ENCODE measurements at regions not wholly inside any gene's neighbourhood (a gene's known extent, or its start where the extent isn't known, plus 50 kb on each side); places are given as distances from the start of the nearest gene placed in this dataset.

DNA sequence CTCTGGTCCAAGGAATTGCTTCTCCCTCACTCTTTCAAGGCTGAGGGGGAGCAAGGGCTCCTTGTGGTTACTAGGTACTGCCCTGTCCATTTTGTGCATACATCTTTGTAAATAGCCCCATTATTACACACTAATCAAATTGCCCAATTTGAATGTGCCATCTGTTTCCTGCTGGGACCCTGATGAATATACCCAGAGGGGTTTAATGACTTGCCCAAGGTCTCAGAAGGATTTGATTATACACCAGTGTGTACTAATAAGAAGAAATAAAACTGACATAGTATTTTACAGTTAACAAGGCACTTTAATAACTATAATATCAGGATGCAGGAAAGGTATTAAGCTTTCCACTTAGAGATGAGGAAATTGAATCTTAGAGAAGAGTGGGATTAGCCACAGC lies 64.6 kb upstream of the PTPRJ start:
- H3K9me3 ChIP-seq = no peaks in the 10 kb centered on the region
- DNase-seq (no peak), ATAC-seq (no peak)
- TF ChIP-seq, protein P1, sequence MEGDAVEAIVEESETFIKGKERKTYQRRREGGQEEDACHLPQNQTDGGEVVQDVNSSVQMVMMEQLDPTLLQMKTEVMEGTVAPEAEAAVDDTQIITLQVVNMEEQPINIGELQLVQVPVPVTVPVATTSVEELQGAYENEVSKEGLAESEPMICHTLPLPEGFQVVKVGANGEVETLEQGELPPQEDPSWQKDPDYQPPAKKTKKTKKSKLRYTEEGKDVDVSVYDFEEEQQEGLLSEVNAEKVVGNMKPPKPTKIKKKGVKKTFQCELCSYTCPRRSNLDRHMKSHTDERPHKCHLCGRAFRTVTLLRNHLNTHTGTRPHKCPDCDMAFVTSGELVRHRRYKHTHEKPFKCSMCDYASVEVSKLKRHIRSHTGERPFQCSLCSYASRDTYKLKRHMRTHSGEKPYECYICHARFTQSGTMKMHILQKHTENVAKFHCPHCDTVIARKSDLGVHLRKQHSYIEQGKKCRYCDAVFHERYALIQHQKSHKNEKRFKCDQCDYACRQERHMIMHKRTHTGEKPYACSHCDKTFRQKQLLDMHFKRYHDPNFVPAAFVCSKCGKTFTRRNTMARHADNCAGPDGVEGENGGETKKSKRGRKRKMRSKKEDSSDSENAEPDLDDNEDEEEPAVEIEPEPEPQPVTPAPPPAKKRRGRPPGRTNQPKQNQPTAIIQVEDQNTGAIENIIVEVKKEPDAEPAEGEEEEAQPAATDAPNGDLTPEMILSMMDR (IDR thresholded peaks at IDR 0.05) = no peak
- no peaks in the 10 kb centered on the region for H3K36me3 ChIP-seq
- H3K27ac ChIP-seq = peak overlapping the region in 5 of 10 donors; percentile 24 to 70 (median 52)
- H3K4me3 ChIP-seq = no peak overlapping the region
- peaks cover 0 to 60% (median 32%) of the 10 kb centered on the region in 9 donors for H3K4me1 ChIP-seq
- no peaks in the 10 kb centered on the region for H3K27me3 ChIP-seq
- intact Hi-C loops (cut with DNase I) = loop anchor here in 1 of 10 donors (5.0 kb wide), 1 partner anchor 63 kb away; no protein-coding TSS in a partner anchor

DNA sequence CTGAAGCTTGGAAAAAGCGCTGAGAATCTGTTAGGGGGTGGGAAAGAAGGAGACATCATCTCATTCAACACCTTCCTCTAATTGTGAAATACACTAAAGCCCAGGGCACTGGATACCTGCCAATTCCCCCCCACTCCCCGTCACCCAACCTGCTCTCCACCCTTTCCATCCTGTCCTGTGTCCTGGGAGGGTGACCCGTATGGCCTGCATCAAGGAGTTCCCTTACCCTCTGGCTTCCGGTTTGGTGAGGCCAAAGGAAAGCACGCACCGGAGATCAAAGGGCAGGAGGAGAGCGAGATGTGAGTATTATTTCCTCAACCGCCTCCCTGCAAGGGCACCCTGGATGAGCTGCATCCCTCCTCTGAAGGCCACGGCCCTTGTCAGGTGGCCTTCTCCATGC lies 65.0 kb upstream of the PTPRJ start:
- peak overlapping the region in 2 of 10 donors; percentile 24 to 70 for H3K27ac ChIP-seq
- peak; percentile 16 to 21 for DNase-seq
- ATAC-seq = peak in 2 of 8 donors; percentile 23 to 45

DNA sequence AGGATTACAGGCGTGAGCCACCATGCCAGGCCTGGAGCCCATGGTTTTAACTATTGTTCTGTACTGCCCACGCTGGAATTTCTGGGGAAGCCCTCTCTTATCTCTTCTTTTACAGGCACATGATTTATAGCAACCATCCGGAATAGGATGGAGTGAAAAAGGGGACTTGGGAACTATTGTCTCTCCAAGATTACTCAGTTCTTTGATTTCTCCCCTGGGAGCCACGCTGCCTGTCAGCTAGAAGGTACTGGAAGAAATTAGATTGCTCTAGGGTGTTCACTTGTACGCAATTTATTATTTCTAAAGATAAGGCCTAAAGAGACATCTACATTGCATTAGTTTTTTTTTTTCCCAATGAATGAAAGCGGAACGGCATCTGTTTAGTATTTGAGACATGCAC lies 65.6 kb upstream of the PTPRJ start:
- Histone ChIP-seq H3K27ac (no peak overlapping the region), H3K9me3 (no peaks in the 10 kb centered on the region), H3K4me1 (peaks cover 0 to 56% (median 32%) of the 10 kb centered on the region in 9 donors), H3K36me3 (no peaks in the 10 kb centered on the region), H3K4me3 (no peak overlapping the region), H3K27me3 (no peaks in the 10 kb centered on the region)
- ATAC-seq = no peak
- WGBS, 2 donors = 68 to 74% methylated on average over 7 of the region's 7 CpGs
- DNase-seq = no peak
- intact Hi-C loops (cut with DNase I) = loop anchor here in 1 of 10 donors (5.0 kb wide), 1 partner anchor 62 kb away; no protein-coding TSS in a partner anchor
- TF ChIP-seq, protein P1 (IDR thresholded peaks at IDR 0.05) = no peak

More for the DNA sequence above, 65.0 kb upstream of the PTPRJ start:
- intact Hi-C loops (cut with DNase I) = loop anchor here in 1 of 10 donors (5.0 kb wide), 1 partner anchor 63 kb away; no protein-coding TSS in a partner anchor
- H3K4me3 ChIP-seq = no peak overlapping the region
- no peaks in the 10 kb centered on the region for H3K36me3 ChIP-seq
- no peaks in the 10 kb centered on the region for H3K27me3 ChIP-seq
- peaks cover 0 to 58% (median 32%) of the 10 kb centered on the region in 9 donors for H3K4me1 ChIP-seq
- no peaks in the 10 kb centered on the region for H3K9me3 ChIP-seq
- WGBS, 2 donors = 63 to 70% methylated on average over 9 of the region's 9 CpGs
- TF ChIP-seq, protein P1 (IDR thresholded peaks at IDR 0.05) = no peak

DNA sequence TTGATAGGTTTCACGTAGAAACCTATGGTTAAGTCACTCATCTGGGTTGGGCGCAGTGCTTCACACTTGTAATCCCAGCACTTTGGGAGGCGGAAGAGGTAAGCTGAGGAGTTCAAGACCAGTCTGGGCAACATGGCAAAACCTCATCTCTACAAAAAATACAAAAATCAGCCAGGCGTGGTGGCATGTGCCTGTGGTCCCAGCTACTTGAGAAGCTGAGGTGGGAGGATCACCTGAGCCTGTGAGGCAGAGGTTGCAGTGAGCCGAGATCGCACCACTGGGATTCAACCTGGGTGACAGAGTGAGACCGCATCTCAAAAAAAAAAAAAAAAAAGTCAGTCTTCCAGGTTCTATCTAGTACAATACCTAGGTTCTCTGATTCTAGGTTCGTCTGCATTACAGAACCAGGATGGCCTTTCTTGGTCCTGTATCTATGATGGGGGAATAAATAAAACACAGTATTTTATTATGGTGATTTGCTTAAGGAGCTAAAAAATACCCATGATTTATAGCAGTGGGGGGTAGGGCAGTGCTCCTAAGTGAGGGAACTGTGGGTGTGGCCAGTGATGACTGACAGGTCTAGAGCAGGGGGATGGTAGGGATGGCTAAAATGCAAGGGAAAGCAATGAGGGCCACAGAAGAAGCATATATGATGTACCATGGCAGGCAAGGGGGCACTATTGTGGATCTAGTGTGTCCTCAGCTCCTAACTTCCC lies 65.5 kb upstream of the NUP160 start:
- no peak for ATAC-seq
- DNase-seq = no peak
- no peaks in the 10 kb centered on the region for H3K9me3 ChIP-seq
- H3K36me3 ChIP-seq = no peaks in the 10 kb centered on the region
- peaks cover 0 to 51% (median 32%) of the 10 kb centered on the region in 9 donors for H3K4me1 ChIP-seq
- H3K4me3 ChIP-seq = no peak overlapping the region
- no peaks in the 10 kb centered on the region for H3K27me3 ChIP-seq
- TF ChIP-seq, protein P1 (IDR thresholded peaks at IDR 0.05) = no peak
- intact Hi-C loops (cut with DNase I) = no loop called here
- H3K27ac ChIP-seq = no peak overlapping the region
- 92 to 94% methylated on average over 8 of the region's 8 CpGs for WGBS, 2 donors
